Endothelial cell (in vitro differentiated cells): ENCODE measurements at regions not wholly inside any gene's neighbourhood (a gene's known extent, or its start where the extent isn't known, plus 50 kb on each side); places are given as distances from the start of the nearest gene placed in this dataset.

Experiments used
- DNase-seq: peaks from one replicate; pipeline ENCODE4 v3.0.0; 2021; ENCODE audit warnings: low spot score
- H3K27ac Mint-ChIP-seq: one replicate; pipeline ENCODE4 v1.8.0; 2021; ENCODE audit warnings: mixed read lengths, inconsistent platforms; ENCODE audit not compliant: unreplicated experiment
- H3K27me3 Mint-ChIP-seq: one replicate; pipeline ENCODE4 v1.8.0; 2021; ENCODE audit warnings: mild to moderate bottlenecking, moderate library complexity, mixed read lengths, inconsistent platforms; ENCODE audit not compliant: unreplicated experiment
- H3K36me3 Mint-ChIP-seq: one replicate; pipeline ENCODE4 v1.8.0; 2021; ENCODE audit warnings: mild to moderate bottlenecking, low read depth, mixed read lengths, inconsistent platforms; ENCODE audit not compliant: unreplicated experiment
- H3K4me1 Mint-ChIP-seq: one replicate; pipeline ENCODE4 v1.8.0; 2021; ENCODE audit warnings: mild to moderate bottlenecking, mixed read lengths, inconsistent platforms; ENCODE audit not compliant: unreplicated experiment
- H3K4me3 Mint-ChIP-seq: one replicate; pipeline ENCODE4 v1.8.0; 2021; ENCODE audit warnings: mild to moderate bottlenecking, mixed read lengths, inconsistent platforms; ENCODE audit not compliant: unreplicated experiment
- H3K9me3 Mint-ChIP-seq: one replicate; pipeline ENCODE4 v1.8.0; 2021; ENCODE audit warnings: mixed read lengths, inconsistent platforms; ENCODE audit not compliant: unreplicated experiment
- CTCF ChIP-seq: fragments of 200-600 bp; sonication (generic); IDR thresholded peaks from one replicate; pipeline ENCODE4 v1.5.0; 2021; ENCODE audit warnings: antibody characterized with exemption; ENCODE audit not compliant: unreplicated experiment

GRCh38 chr17:71267668-71268067, 853.2 kb upstream of the SOX9 start:
- DNase-seq, result no peak
- Mint-ChIP-seq H3K4me1 (no peaks in the 10 kb centered on the region), H3K9me3 (no peaks in the 10 kb centered on the region), H3K36me3 (no peaks in the 10 kb centered on the region), H3K27ac (no peak overlapping the region), H3K4me3 (no peak overlapping the region), H3K27me3 (peaks cover 5% of the 10 kb centered on the region)
- TF ChIP-seq CTCF, result no peak

GRCh38 chr17:71269201-71269600, 851.6 kb upstream of the SOX9 start:
- H3K27ac Mint-ChIP-seq, result no peak overlapping the region
- no peaks in the 10 kb centered on the region for H3K9me3 Mint-ChIP-seq
- peaks cover 5% of the 10 kb centered on the region for H3K27me3 Mint-ChIP-seq
- H3K4me1 Mint-ChIP-seq, result no peaks in the 10 kb centered on the region
- H3K4me3 Mint-ChIP-seq, result no peak overlapping the region
- no peak for DNase-seq
- H3K36me3 Mint-ChIP-seq, result no peaks in the 10 kb centered on the region
- no peak for TF ChIP-seq CTCF

GRCh38 chr17:71273441-71273840, 847.4 kb upstream of the SOX9 start:
- TF ChIP-seq CTCF, result no peak
- Mint-ChIP-seq H3K36me3 (no peaks in the 10 kb centered on the region), H3K9me3 (no peaks in the 10 kb centered on the region), H3K27me3 (peaks cover 2% of the 10 kb centered on the region), H3K4me1 (no peaks in the 10 kb centered on the region), H3K27ac (no peak overlapping the region), H3K4me3 (no peak overlapping the region)
- no peak for DNase-seq

- H3K36me3 Mint-ChIP-seq, result no peaks in the 10 kb centered on the region
- H3K9me3 Mint-ChIP-seq, result no peaks in the 10 kb centered on the region
- H3K27ac Mint-ChIP-seq, result no peak overlapping the region
- H3K4me1 Mint-ChIP-seq, result no peaks in the 10 kb centered on the region
- H3K4me3 Mint-ChIP-seq, result no peak overlapping the region
- no peak for DNase-seq
- H3K27me3 Mint-ChIP-seq, result peaks cover 2% of the 10 kb centered on the region
- TF ChIP-seq CTCF, result no peak
Observed at GRCh38 chr17:71276079-71276478, 844.7 kb upstream of the SOX9 start.

- no peak for TF ChIP-seq CTCF
- DNase-seq, result no peak
- H3K4me1 Mint-ChIP-seq, result peaks cover 13% of the 10 kb centered on the region
- H3K27me3 Mint-ChIP-seq, result no peaks in the 10 kb centered on the region
- no peak overlapping the region for H3K4me3 Mint-ChIP-seq
- H3K36me3 Mint-ChIP-seq, result no peaks in the 10 kb centered on the region
- H3K27ac Mint-ChIP-seq, result no peak overlapping the region
- H3K9me3 Mint-ChIP-seq, result no peaks in the 10 kb centered on the region
Observed at GRCh38 chr17:71283486-71283885, 837.3 kb upstream of the SOX9 start.
